ENCODE measurements at regions not wholly inside any gene's neighbourhood (a gene's known extent, or its start where the extent isn't known, plus 50 kb on each side); places are given as distances from the start of the nearest gene placed in this dataset.

- no peak for TF ChIP-seq POLR2AphosphoS5 (IDR thresholded peaks at IDR 0.05)
- TF ChIP-seq, protein P1, sequence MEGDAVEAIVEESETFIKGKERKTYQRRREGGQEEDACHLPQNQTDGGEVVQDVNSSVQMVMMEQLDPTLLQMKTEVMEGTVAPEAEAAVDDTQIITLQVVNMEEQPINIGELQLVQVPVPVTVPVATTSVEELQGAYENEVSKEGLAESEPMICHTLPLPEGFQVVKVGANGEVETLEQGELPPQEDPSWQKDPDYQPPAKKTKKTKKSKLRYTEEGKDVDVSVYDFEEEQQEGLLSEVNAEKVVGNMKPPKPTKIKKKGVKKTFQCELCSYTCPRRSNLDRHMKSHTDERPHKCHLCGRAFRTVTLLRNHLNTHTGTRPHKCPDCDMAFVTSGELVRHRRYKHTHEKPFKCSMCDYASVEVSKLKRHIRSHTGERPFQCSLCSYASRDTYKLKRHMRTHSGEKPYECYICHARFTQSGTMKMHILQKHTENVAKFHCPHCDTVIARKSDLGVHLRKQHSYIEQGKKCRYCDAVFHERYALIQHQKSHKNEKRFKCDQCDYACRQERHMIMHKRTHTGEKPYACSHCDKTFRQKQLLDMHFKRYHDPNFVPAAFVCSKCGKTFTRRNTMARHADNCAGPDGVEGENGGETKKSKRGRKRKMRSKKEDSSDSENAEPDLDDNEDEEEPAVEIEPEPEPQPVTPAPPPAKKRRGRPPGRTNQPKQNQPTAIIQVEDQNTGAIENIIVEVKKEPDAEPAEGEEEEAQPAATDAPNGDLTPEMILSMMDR (IDR thresholded peaks at IDR 0.05): no peak
- no peak for TF ChIP-seq POLR2A (IDR thresholded peaks at IDR 0.05)
Observed at GRCh38 chr2:349390-349789, 61.5 kb upstream of the ALKAL2 start.

All from sigmoid colon (tissue), 4 donors.